ENCODE measurements at regions not wholly inside any gene's neighbourhood (a gene's known extent, or its start where the extent isn't known, plus 50 kb on each side); places are given as distances from the start of the nearest gene placed in this dataset.

- Histone ChIP-seq H3K27me3 (replicated peaks in 1 of 4; ENCODE audit: control extremely low read depth in 1 of 4, control insufficient read depth in 3 of 4, insufficient read depth in 4 of 4, low read length in 3 of 4) (peaks cover 0 to 6% (median 0%) of the 10 kb centered on the region in 4 experiments), H3K79me2 (ENCODE audit: control insufficient read depth, insufficient read depth, low read length) (no peaks in the 10 kb centered on the region), H3K9me3 (ENCODE audit: control extremely low read depth in 1 of 3, control insufficient read depth in 2 of 3, insufficient read depth in 1 of 3, low read length in 2 of 3) (no peaks in the 10 kb centered on the region), H3K4me2 (replicated peaks; ENCODE audit: low read depth, low read length, poor library complexity, severe bottlenecking) (no peak overlapping the region), H3K4me1 (ENCODE audit: control insufficient read depth in 2 of 2, insufficient read depth in 2 of 2, low read length in 2 of 2) (no peaks in the 10 kb centered on the region), H4K20me1 (ENCODE audit: control insufficient read depth, insufficient read depth, low read length, poor library complexity, severe bottlenecking) (no peaks in the 10 kb centered on the region), H2AFZ (ENCODE audit: insufficient read depth, low read depth, low read length, poor library complexity, severe bottlenecking) (no peak overlapping the region), H3K4me3 (ENCODE audit: control extremely low read depth in 1 of 5, extremely low read depth in 1 of 5, insufficient read depth in 1 of 5, low read depth in 2 of 5, low read length in 4 of 5) (no peak overlapping the region), H3K27ac (ENCODE audit: low read length in 2 of 2) (no peak overlapping the region), H3K9ac (ENCODE audit: low read length) (no peak overlapping the region), H3K36me3 (replicated peaks in 1 of 2; ENCODE audit: control extremely low read depth in 1 of 2, control insufficient read depth in 1 of 2, extremely low read depth in 1 of 2, insufficient read depth in 2 of 2, low read length in 1 of 2) (no peaks in the 10 kb centered on the region)
- ATAC-seq (ENCODE audit: low read depth) (no peak), DNase-seq (no peak)
- ChIA-PET POLR2A (no interaction called here), CTCF (no interaction called here)
- no CpG with 5 or more reads among the region's 2 CpGs for WGBS (ENCODE audit: insufficient coverage)
- Mint-ChIP-seq H3K4me3 (no peak overlapping the region), H3K27me3 (no peaks in the 10 kb centered on the region), H3K9me3 (ENCODE audit: insufficient read depth) (no peaks in the 10 kb centered on the region), H3K27ac (no peak overlapping the region), H3K4me1 (no peaks in the 10 kb centered on the region)
- intact Hi-C loops (cut with micrococcal nuclease), result no loop called here
- TF ChIP-seq CTCF (IDR thresholded peaks at IDR 0.05) (no peak), EZH2 (IDR thresholded peaks at IDR 0.05; ENCODE audit: borderline replicate concordance, insufficient read depth, low read depth, low read length, poor library complexity, severe bottlenecking) (no peak)
These were observed 96.5 kb upstream of the DUSP21 start for GRCh38 chrX:44747317-44747716.

- H3K4me3 ChIP-seq (ENCODE audit: control extremely low read depth in 1 of 5, extremely low read depth in 1 of 5, insufficient read depth in 1 of 5, low read depth in 2 of 5, low read length in 4 of 5), result no peak overlapping the region
- intact Hi-C loops (cut with micrococcal nuclease), result no loop called here
- no peaks in the 10 kb centered on the region for H3K9me3 ChIP-seq (ENCODE audit: control extremely low read depth in 1 of 3, control insufficient read depth in 2 of 3, insufficient read depth in 1 of 3, low read length in 2 of 3)
- no peaks in the 10 kb centered on the region for H3K4me1 ChIP-seq (ENCODE audit: control insufficient read depth in 2 of 2, insufficient read depth in 2 of 2, low read length in 2 of 2)
- H3K27me3 ChIP-seq (replicated peaks in 1 of 4; ENCODE audit: control extremely low read depth in 1 of 4, control insufficient read depth in 3 of 4, insufficient read depth in 4 of 4, low read length in 3 of 4), result peaks cover 0 to 7% (median 0%) of the 10 kb centered on the region in 4 experiments
- no CpG with 5 or more reads among the region's 3 CpGs for WGBS (ENCODE audit: insufficient coverage)
- no peaks in the 10 kb centered on the region for H4K20me1 ChIP-seq (ENCODE audit: control insufficient read depth, insufficient read depth, low read length, poor library complexity, severe bottlenecking)
- H3K9ac ChIP-seq (ENCODE audit: low read length), result no peak overlapping the region
- no peak for TF ChIP-seq CTCF (IDR thresholded peaks at IDR 0.05)
- TF ChIP-seq EZH2 (IDR thresholded peaks at IDR 0.05; ENCODE audit: borderline replicate concordance, insufficient read depth, low read depth, low read length, poor library complexity, severe bottlenecking), result no peak
- no peaks in the 10 kb centered on the region for H3K36me3 ChIP-seq (replicated peaks in 1 of 2; ENCODE audit: control extremely low read depth in 1 of 2, control insufficient read depth in 1 of 2, extremely low read depth in 1 of 2, insufficient read depth in 2 of 2, low read length in 1 of 2)
- no peak overlapping the region for H3K27ac ChIP-seq (ENCODE audit: low read length in 2 of 2)
- DNase-seq, result no peak
- no peak for ATAC-seq (ENCODE audit: low read depth)
- H3K9me3 Mint-ChIP-seq (ENCODE audit: insufficient read depth), result no peaks in the 10 kb centered on the region
- no peak overlapping the region for H2AFZ ChIP-seq (ENCODE audit: insufficient read depth, low read depth, low read length, poor library complexity, severe bottlenecking)
- no peak overlapping the region for H3K4me3 Mint-ChIP-seq
- no peaks in the 10 kb centered on the region for H3K4me1 Mint-ChIP-seq
- H3K27me3 Mint-ChIP-seq, result peaks cover 3% of the 10 kb centered on the region
- ChIA-PET POLR2A (no interaction called here), CTCF (no interaction called here)
- H3K27ac Mint-ChIP-seq, result no peak overlapping the region
- H3K79me2 ChIP-seq (ENCODE audit: control insufficient read depth, insufficient read depth, low read length), result no peaks in the 10 kb centered on the region
- no peak overlapping the region for H3K4me2 ChIP-seq (replicated peaks; ENCODE audit: low read depth, low read length, poor library complexity, severe bottlenecking)
These were observed 99.0 kb upstream of the DUSP21 start for GRCh38 chrX:44744799-44745198.
